Stimulated activated CD4-positive, alpha-beta T cell treated with anti-CD3 and anti-CD28 coated beads, Interleukin-12 subunit alpha, Interleukin-12 subunit beta, amount 100 ng/mL, for 48 hours (primary cell): ENCODE measurements at regions not wholly inside any gene's neighbourhood (a gene's known extent, or its start where the extent isn't known, plus 50 kb on each side); places are given as distances from the start of the nearest gene placed in this dataset.
"Not testable (repeated sequence)": the region's sequence is repeated elsewhere in the genome, so short reads cannot be mapped to it uniquely, and the experiment has no call there.

Experiments used
- DNase-seq, 3 donors: peaks; one replicate each; pipeline ENCODE4 v3.0.0-alpha.2; 2020; ENCODE audit warnings: low read depth in 2 of 3, low spot score in 1 of 3

GRCh38 chr11:29093416-29094120, 923.3 kb downstream of the KCNA4 start:
- DNase-seq = no peak

- DNase-seq = no peak
Measured at GRCh38 chr11:29087200-29087812, 929.5 kb downstream of the KCNA4 start.

GRCh38 chr11:29075726-29076125, 941.1 kb downstream of the KCNA4 start:
- DNase-seq = no peak

- DNase-seq = no peak
Measured at GRCh38 chr11:29063630-29064361, 953.0 kb downstream of the KCNA4 start.

GRCh38 chr11:29061452-29061851, 953.3 kb downstream of the METTL15 start:
- DNase-seq = no peak

GRCh38 chr11:29056487-29056886, 948.3 kb downstream of the METTL15 start:
- not testable (repeated sequence) for DNase-seq

- no peak for DNase-seq
Measured at GRCh38 chr11:29051935-29052334, 943.7 kb downstream of the METTL15 start.

GRCh38 chr11:29050962-29051361, 942.8 kb downstream of the METTL15 start:
- DNase-seq = not testable (repeated sequence)

- DNase-seq = no peak
Measured at GRCh38 chr11:29040489-29040888, 932.3 kb downstream of the METTL15 start.

- DNase-seq = no peak
Measured at GRCh38 chr11:29032384-29033149, 924.4 kb downstream of the METTL15 start.

GRCh38 chr11:29029452-29029851, 921.3 kb downstream of the METTL15 start:
- DNase-seq = no peak

- no peak for DNase-seq
Measured at GRCh38 chr11:29027436-29027835, 919.2 kb downstream of the METTL15 start.

- DNase-seq = no peak
Measured at GRCh38 chr11:29026286-29026685, 918.1 kb downstream of the METTL15 start.

- DNase-seq = no peak
Measured at GRCh38 chr11:29025001-29025400, 916.8 kb downstream of the METTL15 start.

GRCh38 chr11:29024386-29024785, 916.2 kb downstream of the METTL15 start:
- DNase-seq = no peak

- no peak for DNase-seq
Measured at GRCh38 chr11:29023761-29024160, 915.6 kb downstream of the METTL15 start.

GRCh38 chr11:29022676-29023075, 914.5 kb downstream of the METTL15 start:
- no peak for DNase-seq

GRCh38 chr11:29019960-29020683, 911.9 kb downstream of the METTL15 start:
- no peak for DNase-seq

GRCh38 chr11:29018631-29019030, 910.4 kb downstream of the METTL15 start:
- no peak for DNase-seq

GRCh38 chr11:29017941-29018340, 909.8 kb downstream of the METTL15 start:
- no peak for DNase-seq

GRCh38 chr11:29012507-29012906, 904.3 kb downstream of the METTL15 start:
- no peak for DNase-seq
